Neuronal stem cell (in vitro differentiated cells): ENCODE measurements at regions not wholly inside any gene's neighbourhood (a gene's known extent, or its start where the extent isn't known, plus 50 kb on each side); places are given as distances from the start of the nearest gene placed in this dataset.
A peak's percentile ranks its signal among the peaks of the same experiment; 100 is the strongest.

Experiments used
- DNase-seq: peaks from one replicate; pipeline ENCODE4 v3.0.0-alpha.2; 2013; ENCODE audit warnings: low spot score
- H2AFZ ChIP-seq: one replicate; pipeline ENCODE4 v1.6.1; 2013; ENCODE audit warnings: mild to moderate bottlenecking, low read length, inconsistent platforms
- H2AK5ac ChIP-seq: 2 replicates; pipeline ENCODE4 v1.6.1; 2013; ENCODE audit warnings: low read depth, mild to moderate bottlenecking, inconsistent platforms, low read length, moderate library complexity, mixed read lengths
- H2BK120ac ChIP-seq: 2 replicates; pipeline ENCODE4 v1.6.1; 2013; ENCODE audit warnings: low read depth, mild to moderate bottlenecking, inconsistent platforms, low read length, moderate library complexity, mixed read lengths
- H2BK12ac ChIP-seq: one replicate; pipeline ENCODE4 v1.6.1; 2013; ENCODE audit warnings: low read length, inconsistent platforms
- H2BK15ac ChIP-seq: 2 replicates; pipeline ENCODE4 v1.6.1; 2013; ENCODE audit warnings: mild to moderate bottlenecking, low read length, inconsistent platforms, mixed read lengths
- H2BK5ac ChIP-seq: one replicate; pipeline ENCODE4 v1.6.1; 2013; ENCODE audit warnings: inconsistent platforms, mild to moderate bottlenecking, low read length, moderate library complexity
- H3K14ac ChIP-seq: one replicate; pipeline ENCODE4 v1.6.1; 2013; ENCODE audit warnings: low read length, inconsistent platforms
- H3K18ac ChIP-seq: 2 replicates; pipeline ENCODE4 v1.6.1; 2013; ENCODE audit warnings: low read length, inconsistent platforms
- H3K23ac ChIP-seq: 2 replicates; pipeline ENCODE4 v1.6.1; 2013; ENCODE audit warnings: low read depth, mild to moderate bottlenecking, mixed read lengths, low read length, inconsistent platforms; ENCODE audit not compliant: poor library complexity
- H3K27ac ChIP-seq: replicated peaks from 3 replicates; pipeline ENCODE4 v1.5.1; 2013; ENCODE audit warnings: low read length, inconsistent platforms
- H3K27me3 ChIP-seq, 3 experiments: 2 replicates each; pipeline ENCODE4 v1.6.1; 2013; ENCODE audit warnings: low read length in 3 of 3, mild to moderate bottlenecking in 2 of 3, inconsistent platforms in 1 of 3, low read depth in 1 of 3, mixed read lengths in 1 of 3, moderate library complexity in 1 of 3; ENCODE audit not compliant: control insufficient read depth in 3 of 3, insufficient read depth in 3 of 3
- H3K36me3 ChIP-seq, 2 donors: replicated peaks in 1 of 2; 2 replicates each; pipeline ENCODE4 v1.6.1; 2013; ENCODE audit warnings: low read length in 2 of 2; ENCODE audit not compliant: control insufficient read depth in 2 of 2, insufficient read depth in 2 of 2
- H3K4ac ChIP-seq: 2 replicates; pipeline ENCODE4 v1.6.1; 2013; ENCODE audit warnings: inconsistent platforms, mild to moderate bottlenecking, low read length, moderate library complexity
- H3K4me1 ChIP-seq, 2 donors: 1 replicate in 1 of 2; 2 replicates in 1 of 2; pipeline ENCODE4 v1.6.1; 2013; ENCODE audit warnings: low read length in 2 of 2, low read depth in 1 of 2; ENCODE audit not compliant: control insufficient read depth in 2 of 2, insufficient read depth in 1 of 2
- H3K4me2 ChIP-seq: one replicate; pipeline ENCODE4 v1.6.1; 2013; ENCODE audit warnings: mild to moderate bottlenecking, low read length, inconsistent platforms; ENCODE audit not compliant: insufficient read depth, poor library complexity, severe bottlenecking
- H3K4me3 ChIP-seq, 2 donors: 2 replicates each; pipeline ENCODE4 v1.5.1; 2013; ENCODE audit warnings: low read length in 2 of 2, mild to moderate bottlenecking in 2 of 2, inconsistent platforms in 1 of 2, moderate library complexity in 1 of 2
- H3K79me1 ChIP-seq: one replicate; pipeline ENCODE4 v1.6.1; 2013; ENCODE audit warnings: low read depth, mild to moderate bottlenecking, inconsistent platforms, low read length, moderate library complexity
- H3K9ac ChIP-seq: one replicate; pipeline ENCODE4 v1.6.1; 2013; ENCODE audit warnings: mild to moderate bottlenecking, low read depth, low read length, inconsistent platforms; ENCODE audit not compliant: poor library complexity
- H3K9me3 ChIP-seq, 2 donors: replicated peaks in 1 of 2; 2 replicates each; pipeline versions ENCODE3 to v1.6.1; 2013; ENCODE audit warnings: low read length in 2 of 2, mild to moderate bottlenecking in 2 of 2, inconsistent platforms in 1 of 2, low read depth in 1 of 2, mixed read lengths in 1 of 2, moderate library complexity in 1 of 2; ENCODE audit not compliant: control insufficient read depth in 2 of 2, insufficient read depth in 1 of 2
- H4K8ac ChIP-seq: one replicate; pipeline ENCODE4 v1.6.1; 2013; ENCODE audit warnings: low read depth, mild to moderate bottlenecking, inconsistent platforms, low read length, moderate library complexity
- H4K91ac ChIP-seq: one replicate; pipeline ENCODE4 v1.6.1; 2013; ENCODE audit warnings: low read length, low read depth, mild to moderate bottlenecking, inconsistent platforms; ENCODE audit not compliant: poor library complexity
- WGBS, 2 donors: extraction: QIAGEN DNeasy Blood & Tissue Kit; methylation state at CpG; one replicate each; pipeline ENCODE4 v1.1.7; 2013; ENCODE audit warnings: missing lambda C conversion rate in 2 of 2, mixed read lengths in 1 of 2; ENCODE audit not compliant: insufficient read length in 2 of 2, insufficient replicate concordance in 1 of 2; ENCODE audit errors: extremely low coverage in 2 of 2; 5-methylcytosine and 5-hydroxymethylcytosine counted together

DNA sequence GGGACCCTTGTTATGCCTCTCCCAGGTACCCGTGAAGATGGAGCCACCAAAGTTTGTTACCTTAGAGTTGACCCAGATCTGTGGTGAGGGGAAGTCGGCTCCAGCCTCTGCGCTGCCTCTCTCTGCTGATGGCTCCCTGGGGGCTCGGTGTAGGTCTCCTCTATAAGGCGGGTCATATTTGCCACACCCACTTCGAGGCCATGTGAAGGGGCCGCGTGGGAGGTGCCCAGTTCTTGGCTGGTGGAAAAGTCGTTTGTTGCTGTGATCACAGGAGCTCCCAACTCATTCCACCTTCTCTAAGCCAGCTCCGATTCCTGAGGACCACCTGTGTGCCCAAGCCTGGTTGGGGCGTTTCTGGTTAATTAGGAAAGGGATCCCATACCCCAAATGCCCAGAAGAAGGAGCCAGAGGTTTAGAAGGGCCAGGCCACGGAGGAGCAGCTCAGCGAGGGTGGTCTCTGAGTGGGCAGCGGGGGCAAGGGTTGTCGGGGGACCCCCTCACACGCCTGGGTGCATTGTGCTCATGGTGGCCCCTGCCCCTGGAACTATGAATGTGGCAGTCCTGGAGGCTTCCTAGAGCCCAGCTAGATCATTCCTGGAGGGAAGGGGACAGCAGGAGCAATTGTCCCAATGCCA, 296.5 kb downstream of the ZNF536 start:
- no peak overlapping the region for H3K23ac ChIP-seq
- no peak overlapping the region for H2BK12ac ChIP-seq
- H2BK5ac ChIP-seq, result no peak overlapping the region
- no peak overlapping the region for H3K4ac ChIP-seq
- H2AFZ ChIP-seq, result no peak overlapping the region
- no peak overlapping the region for H3K9ac ChIP-seq
- peaks cover 0 to 9% of the 10 kb centered on the region in 2 donors for H3K4me1 ChIP-seq
- no peak overlapping the region for H3K27ac ChIP-seq
- H3K14ac ChIP-seq, result no peak overlapping the region
- peak overlapping the region; percentile 72 for H2BK15ac ChIP-seq
- peaks cover 0 to 3% (median 0%) of the 10 kb centered on the region in 3 experiments for H3K27me3 ChIP-seq
- no peak for DNase-seq
- H3K18ac ChIP-seq, result no peak overlapping the region
- no peaks in the 10 kb centered on the region for H3K36me3 ChIP-seq
- H3K4me3 ChIP-seq, result no peak overlapping the region
- H3K79me1 ChIP-seq, result no peaks in the 10 kb centered on the region
- H2BK120ac ChIP-seq, result no peak overlapping the region
- no peak overlapping the region for H4K91ac ChIP-seq
- no peak overlapping the region for H3K4me2 ChIP-seq
- H3K9me3 ChIP-seq, result no peaks in the 10 kb centered on the region
- H4K8ac ChIP-seq, result no peak overlapping the region
- WGBS, 2 donors, result no CpG with 5 or more reads among the region's 16 CpGs
- no peak overlapping the region for H2AK5ac ChIP-seq

DNA sequence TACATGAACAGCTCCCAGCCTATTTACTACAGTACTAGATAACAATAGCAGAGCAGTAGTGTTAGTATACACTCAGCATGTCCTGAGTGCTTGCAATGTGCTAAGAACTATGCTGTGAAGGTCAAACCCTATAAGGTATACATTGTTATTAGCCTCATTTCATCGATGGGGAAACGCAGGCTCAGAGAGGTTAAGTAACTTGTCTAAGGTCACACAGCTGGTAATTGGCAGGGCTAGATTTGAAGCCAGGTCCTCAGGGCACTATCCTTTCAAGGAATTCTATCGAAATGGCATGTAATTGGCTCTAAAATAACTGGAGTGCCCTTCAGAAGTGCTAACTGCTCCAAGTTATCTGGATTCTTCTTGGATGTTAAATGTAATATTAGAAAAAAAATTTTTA, 295.6 kb downstream of the ZNF536 start:
- Histone ChIP-seq H4K8ac (no peak overlapping the region), H2BK120ac (no peak overlapping the region), H3K4me3 (no peak overlapping the region), H2BK12ac (no peak overlapping the region), H3K18ac (no peak overlapping the region), H3K27ac (no peak overlapping the region), H2BK5ac (no peak overlapping the region), H3K4me1 (peaks cover 0 to 9% of the 10 kb centered on the region in 2 donors), H2AK5ac (no peak overlapping the region), H2AFZ (no peak overlapping the region), H3K36me3 (no peaks in the 10 kb centered on the region), H3K27me3 (peaks cover 0 to 3% (median 0%) of the 10 kb centered on the region in 3 experiments), H3K4me2 (no peak overlapping the region), H3K23ac (no peak overlapping the region), H3K9me3 (no peaks in the 10 kb centered on the region), H4K91ac (no peak overlapping the region), H3K4ac (no peak overlapping the region), H3K14ac (no peak overlapping the region), H2BK15ac (no peak overlapping the region), H3K9ac (no peak overlapping the region), H3K79me1 (no peaks in the 10 kb centered on the region)
- DNase-seq, result no peak
- no CpG with 5 or more reads among the region's 3 CpGs for WGBS, 2 donors

DNA sequence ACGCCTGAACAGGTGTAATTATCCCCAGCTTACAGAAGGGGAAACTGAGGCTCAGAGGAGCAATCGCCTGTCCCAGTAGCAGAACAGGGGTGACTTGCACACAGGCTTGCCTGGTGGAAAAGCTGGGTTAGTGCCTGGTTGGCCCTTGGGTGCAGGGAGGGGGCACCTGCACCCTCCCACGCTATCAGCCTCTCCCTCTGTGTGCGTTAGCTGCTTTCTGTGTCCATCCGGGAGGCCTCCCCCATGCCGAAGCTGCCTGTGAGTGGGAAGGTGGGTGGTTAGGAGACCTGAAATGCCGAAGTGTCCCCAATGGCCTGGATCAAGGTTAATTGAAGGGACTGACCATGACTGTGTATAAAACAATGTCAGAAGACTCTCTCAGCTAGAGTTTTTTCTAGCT, 295.0 kb downstream of the ZNF536 start:
- H3K27me3 ChIP-seq, result peaks cover 0 to 3% (median 0%) of the 10 kb centered on the region in 3 experiments
- no peaks in the 10 kb centered on the region for H3K79me1 ChIP-seq
- H3K9ac ChIP-seq, result no peak overlapping the region
- no peak overlapping the region for H3K4me3 ChIP-seq
- H4K8ac ChIP-seq, result no peak overlapping the region
- no peak overlapping the region for H2BK5ac ChIP-seq
- no peak overlapping the region for H3K18ac ChIP-seq
- WGBS, 2 donors, result no CpG with 5 or more reads among the region's 7 CpGs
- no peak for DNase-seq
- H3K4ac ChIP-seq, result no peak overlapping the region
- no peak overlapping the region for H2BK120ac ChIP-seq
- H3K14ac ChIP-seq, result no peak overlapping the region
- no peak overlapping the region for H2BK15ac ChIP-seq
- H3K4me1 ChIP-seq, result peaks cover 3 to 9% of the 10 kb centered on the region in 2 donors
- H3K27ac ChIP-seq, result no peak overlapping the region
- H2AFZ ChIP-seq, result no peak overlapping the region
- no peak overlapping the region for H3K4me2 ChIP-seq
- no peak overlapping the region for H2BK12ac ChIP-seq
- H3K23ac ChIP-seq, result no peak overlapping the region
- H3K36me3 ChIP-seq, result no peaks in the 10 kb centered on the region
- no peaks in the 10 kb centered on the region for H3K9me3 ChIP-seq
- no peak overlapping the region for H4K91ac ChIP-seq
- H2AK5ac ChIP-seq, result no peak overlapping the region

DNA sequence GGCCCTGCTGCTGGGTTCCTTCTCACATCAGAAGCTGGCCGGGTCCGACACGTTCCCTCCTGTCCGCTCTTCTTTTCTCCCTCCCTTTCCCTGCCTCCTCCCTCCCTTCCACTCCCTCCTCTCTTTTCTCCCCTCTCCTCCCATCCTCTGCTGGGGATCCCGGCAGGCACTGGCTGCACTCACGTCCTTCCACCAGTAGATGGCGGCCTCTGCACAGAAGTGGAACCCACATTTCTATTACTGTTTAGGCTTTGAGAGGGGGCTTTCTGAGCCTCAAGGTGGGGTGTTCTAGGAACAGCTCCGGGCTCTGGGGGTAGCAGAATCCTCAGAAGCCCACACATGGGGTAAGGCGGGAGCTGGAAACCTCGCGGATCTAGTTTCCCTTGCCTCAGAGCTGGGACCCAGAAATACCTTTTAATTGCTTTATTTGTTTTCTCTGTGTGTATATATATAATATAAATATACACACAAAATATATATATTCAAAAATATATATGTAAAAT, 294.2 kb downstream of the ZNF536 start:
- H4K8ac ChIP-seq, result no peak overlapping the region
- H2AFZ ChIP-seq, result no peak overlapping the region
- no peaks in the 10 kb centered on the region for H3K79me1 ChIP-seq
- H3K23ac ChIP-seq, result peak overlapping the region; percentile 22
- no peak overlapping the region for H3K4me3 ChIP-seq
- H3K27me3 ChIP-seq, result no peaks in the 10 kb centered on the region
- H3K36me3 ChIP-seq, result no peaks in the 10 kb centered on the region
- no peak overlapping the region for H3K4ac ChIP-seq
- H3K9ac ChIP-seq, result no peak overlapping the region
- no peaks in the 10 kb centered on the region for H3K9me3 ChIP-seq
- peaks cover 3 to 9% of the 10 kb centered on the region in 2 donors for H3K4me1 ChIP-seq
- no peak overlapping the region for H4K91ac ChIP-seq
- H2BK5ac ChIP-seq, result no peak overlapping the region
- peak overlapping the region; percentile 60 for H3K18ac ChIP-seq
- no peak overlapping the region for H3K4me2 ChIP-seq
- H3K14ac ChIP-seq, result no peak overlapping the region
- no peak overlapping the region for H2BK12ac ChIP-seq
- peak; percentile 54 for DNase-seq
- no CpG with 5 or more reads among the region's 11 CpGs for WGBS, 2 donors
- no peak overlapping the region for H3K27ac ChIP-seq
- H2BK15ac ChIP-seq, result peak overlapping the region; percentile 10
- no peak overlapping the region for H2AK5ac ChIP-seq
- H2BK120ac ChIP-seq, result no peak overlapping the region
